ENCODE measurements at regions not wholly inside any gene's neighbourhood (a gene's known extent, or its start where the extent isn't known, plus 50 kb on each side); places are given as distances from the start of the nearest gene placed in this dataset.

- no peak for DNase-seq
Observed at GRCh38 chr4:56240554-56241174, 146.6 kb downstream of the AASDH start.

- no peak for DNase-seq
Observed at GRCh38 chr4:56238251-56238650, 149.0 kb downstream of the AASDH start.

- no peak for DNase-seq
Observed at GRCh38 chr4:56235725-56236124, 151.6 kb downstream of the AASDH start.

- no peak for DNase-seq
Observed at GRCh38 chr4:56235011-56235410, 152.3 kb downstream of the AASDH start.

GRCh38 chr4:56234098-56234497 is 153.2 kb downstream of the AASDH start:
- DNase-seq, result no peak

GRCh38 chr4:56231410-56231809 is 155.9 kb downstream of the AASDH start:
- DNase-seq, result no peak

- no peak for DNase-seq
Observed at GRCh38 chr4:56229947-56230346, 157.3 kb downstream of the AASDH start.

GRCh38 chr4:56227301-56227835 is 159.9 kb downstream of the AASDH start:
- no peak for DNase-seq

GRCh38 chr4:56226579-56226978 is 160.7 kb downstream of the AASDH start:
- no peak for DNase-seq

- DNase-seq, result no peak
Observed at GRCh38 chr4:56224641-56225040, 162.7 kb downstream of the AASDH start.

GRCh38 chr4:56222514-56222913 is 164.8 kb downstream of the AASDH start:
- no peak for DNase-seq

GRCh38 chr4:56220261-56220660 is 167.0 kb downstream of the AASDH start:
- no peak for DNase-seq

GRCh38 chr4:56219447-56219846 is 167.8 kb downstream of the AASDH start:
- DNase-seq, result no peak

- DNase-seq, result no peak
Observed at GRCh38 chr4:56218230-56218895, 168.9 kb downstream of the AASDH start.

- DNase-seq, result no peak
Observed at GRCh38 chr4:56217343-56217890, 169.9 kb downstream of the AASDH start.

- DNase-seq, result no peak
Observed at GRCh38 chr4:56215901-56216300, 171.4 kb downstream of the AASDH start.

GRCh38 chr4:56215141-56215783 is 172.0 kb downstream of the AASDH start:
- DNase-seq, result no peak

GRCh38 chr4:56213543-56213942 is 173.7 kb downstream of the AASDH start:
- DNase-seq, result no peak

- no peak for DNase-seq
Observed at GRCh38 chr4:56212774-56213173, 174.5 kb downstream of the AASDH start.

- DNase-seq, result no peak
Observed at GRCh38 chr4:56211202-56211601, 176.1 kb downstream of the AASDH start.

GRCh38 chr4:56210397-56210796 is 176.9 kb downstream of the AASDH start:
- no peak for DNase-seq

GRCh38 chr4:56209767-56210166 is 177.5 kb downstream of the AASDH start:
- DNase-seq, result no peak

- DNase-seq, result no peak
Observed at GRCh38 chr4:56208103-56208502, 179.2 kb downstream of the AASDH start.

- DNase-seq, result no peak
Observed at GRCh38 chr4:56206258-56206657, 181.0 kb downstream of the AASDH start.
